GM18909 (cell line): ENCODE measurements at regions not wholly inside any gene's neighbourhood (a gene's known extent, or its start where the extent isn't known, plus 50 kb on each side); places are given as distances from the start of the nearest gene placed in this dataset.
"Not testable (repeated sequence)": the region's sequence is repeated elsewhere in the genome, so short reads cannot be mapped to it uniquely, and the experiment has no call there.

ENCODE experiments used
- ATAC-seq: cut with Tn5 transposase; IDR thresholded peaks from one replicate; pipeline ENCODE4 v1.9.1; 2021; ENCODE audit warnings: mild to moderate bottlenecking; ENCODE audit not compliant: unreplicated experiment, poor library complexity

DNA sequence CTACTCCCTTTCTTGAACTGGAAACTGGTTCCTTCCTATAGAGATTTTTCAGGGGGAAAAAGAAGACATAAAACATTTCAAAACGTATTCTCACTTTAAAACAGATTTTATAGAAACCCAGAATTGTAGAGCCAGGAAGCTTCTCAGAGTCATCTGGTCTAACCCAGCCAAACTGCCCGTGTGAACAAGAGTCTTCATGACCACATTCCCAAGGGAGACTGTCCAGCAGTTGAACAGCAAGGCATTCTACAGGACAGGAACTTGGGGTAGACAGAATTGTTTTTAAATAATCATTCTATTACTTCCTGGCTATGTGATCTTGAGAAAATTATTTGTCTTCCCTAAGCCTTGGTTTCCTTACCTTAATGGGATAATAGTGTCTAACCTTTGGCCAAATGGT, 163.5 kb upstream of the IVNS1ABP start:
- ATAC-seq = no peak

DNA sequence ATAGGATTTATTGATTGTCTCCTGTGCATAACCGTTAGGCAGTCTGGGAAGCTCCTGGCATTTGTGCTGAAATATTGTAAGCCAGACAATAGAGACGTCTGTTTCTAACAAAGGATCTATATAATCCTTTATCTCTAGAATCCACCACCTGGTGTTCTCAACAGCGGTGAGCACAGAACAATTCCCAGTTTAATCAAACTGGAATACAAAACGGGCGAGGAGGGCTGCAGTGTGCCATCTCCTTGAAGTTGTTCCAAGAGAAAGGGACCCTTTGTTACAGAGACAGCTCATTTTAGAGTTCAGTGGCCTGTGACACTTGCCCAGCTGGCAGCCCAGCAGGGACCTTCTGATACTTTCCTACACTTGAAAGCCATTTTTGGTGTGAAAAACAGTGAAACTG, 162.8 kb upstream of the IVNS1ABP start:
- ATAC-seq = no peak

DNA sequence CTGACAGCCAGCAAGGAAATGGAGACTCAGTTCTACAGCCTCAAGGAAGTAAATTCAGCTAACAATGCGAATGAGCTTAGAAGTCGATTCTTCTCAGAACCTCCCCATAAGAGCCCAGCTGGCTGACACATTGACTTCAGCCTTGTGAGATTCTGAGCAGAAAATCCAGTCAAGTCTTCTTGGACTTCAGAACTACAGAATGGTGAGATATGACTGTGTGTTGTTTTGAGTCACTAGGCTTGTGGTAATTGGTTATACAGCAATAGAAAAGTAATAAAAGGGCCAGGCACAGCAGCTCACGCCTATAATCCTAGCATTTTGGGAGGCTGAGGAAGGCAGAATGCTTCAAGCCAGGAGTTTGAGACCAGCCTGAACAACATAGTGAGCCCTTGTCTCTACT, 161.8 kb upstream of the IVNS1ABP start:
- ATAC-seq = no peak

DNA sequence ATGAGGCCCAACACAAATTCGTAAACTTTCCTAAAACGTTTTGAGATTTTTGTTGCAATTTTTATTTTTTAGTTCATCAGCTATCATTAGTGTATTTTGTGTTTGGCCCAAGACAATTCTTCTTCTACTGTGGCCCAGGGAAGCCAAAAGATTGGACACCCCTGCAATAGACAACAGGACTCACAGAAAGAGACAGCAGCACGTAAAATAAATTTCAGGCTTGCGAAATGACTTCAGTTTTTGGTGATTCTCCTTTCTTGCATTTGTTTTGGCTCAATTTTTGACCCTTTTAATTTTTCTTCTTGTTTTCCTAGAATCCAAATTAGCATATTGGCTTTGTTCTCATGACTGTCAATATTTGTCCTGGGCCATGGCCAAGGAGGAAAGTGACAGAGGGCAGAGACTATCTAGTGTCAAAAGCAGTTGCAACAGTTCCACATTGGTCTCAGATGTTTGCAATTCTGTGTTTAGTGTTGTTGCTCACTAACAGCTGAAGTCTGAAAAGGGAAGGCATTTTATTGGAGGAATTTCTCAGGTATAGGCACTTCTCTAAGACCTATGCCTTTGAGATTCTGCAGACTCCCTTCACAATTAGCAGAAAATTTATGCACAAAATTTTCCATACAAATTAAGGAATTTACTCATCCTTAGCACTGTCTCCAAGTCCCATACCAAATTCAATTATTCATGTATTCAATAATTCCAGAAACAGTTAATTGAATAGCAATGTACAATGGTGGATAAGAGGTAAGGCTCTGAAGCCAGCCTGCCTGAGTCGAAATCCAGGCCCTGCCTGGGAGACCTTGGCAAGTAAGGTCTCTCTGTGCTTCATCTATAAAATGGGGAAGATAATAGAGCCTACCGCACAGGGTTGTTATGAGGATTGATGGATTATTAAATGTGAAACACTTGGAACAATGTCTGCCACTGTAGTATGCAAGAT, 160.9 kb upstream of the IVNS1ABP start:
- no peak for ATAC-seq

DNA sequence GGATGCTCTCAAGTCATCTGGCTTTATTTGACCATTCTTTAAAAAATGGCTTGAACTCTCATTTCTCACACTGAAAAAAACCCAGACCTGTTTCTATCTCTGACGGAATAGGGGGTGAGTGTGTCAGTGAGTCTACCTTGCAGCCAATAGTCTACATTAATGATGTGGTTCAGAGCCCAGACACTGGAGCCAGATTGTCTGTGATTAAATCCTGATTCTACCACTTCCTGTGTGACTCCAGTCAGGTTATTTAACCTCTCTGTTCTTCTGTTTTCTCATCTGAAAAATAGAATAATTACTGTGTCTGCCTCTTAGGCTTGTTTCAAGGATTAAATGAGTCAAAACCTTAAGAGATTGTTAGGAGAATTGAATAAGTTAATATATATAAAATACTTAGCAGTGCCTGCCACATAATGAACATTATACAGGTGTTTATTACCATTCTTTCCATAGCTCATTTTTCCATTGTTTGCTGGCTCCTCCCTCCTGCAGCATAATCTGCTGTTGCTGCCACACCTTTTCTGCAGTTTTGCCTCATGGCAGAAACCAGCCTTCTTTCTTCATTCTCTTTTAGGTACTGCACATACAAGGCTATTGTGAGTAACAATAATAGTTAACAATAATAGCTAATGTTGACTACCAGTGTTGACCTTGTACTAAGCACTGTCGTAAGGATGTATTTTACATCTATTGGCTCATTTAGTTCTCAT, 157.6 kb upstream of the IVNS1ABP start:
- no peak for ATAC-seq

DNA sequence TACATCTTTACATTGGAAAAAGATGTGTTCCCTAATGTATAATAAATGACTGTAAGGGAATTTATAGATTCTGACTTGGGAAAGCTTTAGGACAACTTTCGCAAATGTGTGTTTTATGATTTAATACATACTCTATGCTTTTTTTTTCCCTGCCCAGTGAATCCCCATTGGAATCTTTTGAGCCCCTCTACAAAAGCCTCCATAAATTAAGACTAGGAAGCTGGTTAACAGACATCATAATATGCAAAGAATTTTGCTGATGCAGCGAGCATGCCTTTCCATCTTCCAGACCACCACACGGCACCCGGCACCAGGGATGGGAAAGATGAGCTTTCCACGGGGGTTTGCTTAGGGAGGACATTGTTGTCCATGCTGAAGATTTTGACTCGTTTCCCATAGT, 156.1 kb upstream of the IVNS1ABP start:
- no peak for ATAC-seq

DNA sequence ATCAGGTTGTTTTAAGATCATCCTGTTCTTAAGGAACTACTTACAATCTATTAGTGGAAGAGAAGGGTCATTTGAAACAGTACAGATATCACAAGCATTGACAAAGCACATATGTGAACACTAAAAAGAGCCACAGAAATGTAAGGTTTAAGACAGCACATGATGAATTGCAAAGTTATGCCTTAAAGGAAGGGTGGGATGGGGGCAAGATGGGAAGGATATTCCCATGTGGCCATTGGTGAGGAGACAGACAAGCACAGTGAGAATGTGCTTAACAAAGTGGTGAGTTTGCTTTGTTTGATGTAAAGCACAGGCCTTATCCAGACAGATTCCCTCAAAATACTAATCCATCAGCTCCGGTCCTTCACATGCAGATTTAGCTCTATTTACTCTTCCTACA, 151.6 kb upstream of the IVNS1ABP start:
- no peak for ATAC-seq

DNA sequence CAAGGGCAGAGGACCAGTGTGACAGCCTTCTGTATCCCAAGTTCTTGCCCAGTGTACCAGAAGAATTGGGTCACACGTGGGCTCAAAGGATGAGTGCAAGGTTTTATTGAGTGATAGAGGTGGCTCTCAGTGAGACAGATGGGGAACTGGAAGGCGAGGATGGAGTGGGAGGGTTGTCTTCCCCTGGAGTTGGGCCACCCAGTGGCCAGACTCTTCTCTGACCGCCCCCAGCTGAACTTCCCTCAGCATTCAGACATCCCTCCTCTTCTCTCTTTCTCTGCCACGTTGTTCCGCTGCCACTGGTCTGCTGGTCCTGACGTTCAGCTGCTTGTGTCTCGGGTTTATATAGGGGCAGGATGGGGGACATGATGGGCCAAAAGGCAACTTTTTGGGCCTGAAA, 150.1 kb upstream of the IVNS1ABP start:
- no peak for ATAC-seq

DNA sequence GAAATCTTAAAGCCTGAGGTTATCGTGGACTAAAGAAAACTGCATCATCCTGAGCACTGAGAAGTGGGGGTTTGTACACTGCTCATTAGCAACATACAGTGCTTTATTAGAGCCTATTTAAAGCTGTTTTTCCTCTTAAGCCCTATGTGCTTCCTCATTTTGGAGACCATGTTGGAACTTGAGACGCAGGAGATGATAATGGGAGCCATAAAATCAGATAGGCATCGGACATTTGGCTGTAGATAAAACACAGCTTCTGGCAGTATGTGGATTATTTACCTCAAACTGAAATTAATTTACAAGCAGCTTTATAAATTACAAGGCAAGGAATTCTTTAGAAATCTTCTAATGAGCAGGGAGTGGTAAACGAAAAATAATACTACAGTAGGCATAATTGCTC, 147.7 kb upstream of the IVNS1ABP start:
- ATAC-seq = no peak

DNA sequence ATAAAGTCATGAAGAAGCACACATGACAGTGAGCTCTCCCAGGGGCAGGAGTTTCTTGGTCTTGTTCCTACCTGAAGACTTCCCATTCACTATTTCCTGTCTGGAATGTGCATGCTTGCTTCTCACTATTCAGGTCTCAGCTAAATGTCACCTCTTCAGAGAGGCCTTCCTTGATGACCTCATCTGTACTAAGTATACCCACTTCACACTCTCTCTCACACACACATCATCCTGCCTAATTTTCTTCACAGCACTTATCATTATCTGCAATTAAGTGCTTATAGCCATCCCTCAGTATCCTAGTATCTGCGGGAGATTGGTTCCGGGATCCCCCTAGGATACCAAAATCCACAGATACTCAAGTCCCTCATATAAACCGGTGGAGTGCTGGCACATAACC, 146.4 kb upstream of the IVNS1ABP start:
- ATAC-seq = no peak

DNA sequence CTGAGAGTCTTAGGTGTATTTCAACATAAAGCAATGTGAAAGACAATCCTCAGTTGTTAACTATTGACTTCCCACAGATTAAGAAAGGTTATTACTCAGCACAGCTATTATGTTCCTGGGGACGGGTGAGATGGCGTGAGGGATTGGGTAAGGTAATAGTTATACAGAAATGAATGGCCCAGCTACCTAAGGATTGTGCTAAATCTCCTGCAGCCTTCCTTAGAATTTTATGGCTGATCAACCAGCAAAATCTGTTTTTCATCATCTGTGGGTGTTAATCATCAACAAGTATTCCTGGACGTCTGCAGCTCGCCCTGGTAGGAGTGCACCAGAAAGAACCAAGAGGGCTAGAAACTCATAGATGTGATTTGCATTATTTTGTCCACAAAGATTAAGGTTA, 146.0 kb upstream of the IVNS1ABP start:
- ATAC-seq = no peak

DNA sequence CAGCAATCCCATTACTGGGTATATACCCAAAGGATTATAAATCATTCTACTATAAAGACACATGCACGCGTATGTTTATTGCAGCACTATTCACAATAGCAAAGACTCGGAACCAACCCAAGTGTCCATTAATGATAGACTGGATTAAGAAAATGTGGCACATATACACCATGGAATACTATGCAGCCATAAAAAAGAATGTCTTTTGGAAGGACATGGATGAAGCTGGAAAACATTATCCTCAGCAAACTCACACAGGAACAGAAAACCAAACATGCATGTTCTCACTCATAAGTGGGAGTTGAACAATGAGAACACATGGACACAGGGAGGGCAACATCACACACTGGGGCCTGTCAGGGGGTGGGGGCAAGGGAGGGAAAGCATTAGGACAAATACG, 143.7 kb upstream of the IVNS1ABP start:
- not testable (repeated sequence) for ATAC-seq

DNA sequence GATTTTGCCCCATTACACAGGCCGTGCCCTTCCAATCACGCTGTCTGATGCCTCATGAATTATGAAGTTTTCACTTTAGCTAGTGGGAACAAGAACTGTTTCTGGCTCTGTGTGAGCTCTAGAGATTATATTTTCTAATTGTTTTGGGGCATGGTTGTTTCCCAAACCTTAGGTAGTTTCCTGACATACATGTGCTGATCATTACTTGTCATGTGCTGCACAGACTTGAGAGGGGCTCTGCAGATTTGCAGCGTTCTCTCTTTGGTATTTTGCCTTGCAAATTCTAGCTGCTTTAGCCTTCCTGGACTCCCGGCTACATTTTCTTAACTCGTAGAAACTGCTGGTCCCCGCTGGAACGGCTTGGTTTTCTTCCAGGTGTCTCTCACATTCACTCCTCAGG, 142.1 kb upstream of the IVNS1ABP start:
- ATAC-seq = no peak

DNA sequence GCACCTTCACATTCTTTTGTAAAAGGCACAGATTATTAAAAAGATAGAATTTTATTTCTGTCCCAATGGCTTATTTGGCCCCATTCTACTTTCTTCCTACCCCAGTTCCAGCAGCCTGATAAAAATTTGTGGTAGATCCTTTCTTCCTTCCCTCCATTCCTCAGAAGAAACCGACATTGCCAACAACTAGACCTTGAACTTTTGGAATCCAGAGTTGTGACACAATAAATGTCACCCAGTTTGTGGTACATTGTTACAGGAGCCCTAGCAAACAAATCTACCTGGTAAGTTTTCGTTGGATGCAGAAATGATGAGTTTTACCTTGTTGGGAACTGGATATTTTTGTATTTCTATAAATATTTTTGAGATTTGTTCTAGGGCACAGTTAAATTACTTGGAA, 141.6 kb upstream of the IVNS1ABP start:
- no peak for ATAC-seq

DNA sequence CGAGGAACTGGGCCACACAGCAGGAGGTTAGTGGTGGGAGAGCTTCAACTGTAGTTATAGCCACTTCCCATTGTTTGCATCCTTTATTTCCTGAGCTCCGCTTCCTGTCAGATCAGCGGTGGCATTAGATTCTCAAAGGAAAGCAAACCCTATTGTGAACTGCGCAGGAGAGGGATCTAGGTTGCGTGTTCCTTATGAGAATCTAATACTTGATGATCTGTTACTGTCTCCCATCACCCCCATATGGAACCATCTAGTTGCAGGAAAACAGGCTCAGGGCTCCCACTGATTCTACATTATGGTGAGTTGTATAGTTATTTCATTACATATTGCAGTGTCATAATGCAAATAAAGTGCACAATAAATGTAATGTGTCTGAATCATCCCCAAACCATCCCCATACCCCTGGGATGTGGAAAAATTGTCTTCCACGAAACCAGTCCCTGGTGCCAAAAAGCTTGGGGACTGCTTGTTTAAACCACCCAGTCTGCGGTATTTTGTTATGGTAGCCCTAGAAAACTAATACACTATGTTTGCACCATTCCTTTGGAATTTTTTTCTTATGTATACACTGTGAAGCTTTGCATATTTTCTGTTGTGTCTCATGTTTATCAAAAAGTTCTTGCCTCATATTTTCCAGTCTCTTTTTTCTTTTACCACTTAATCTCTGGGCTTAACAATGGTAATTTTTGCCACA, 136.6 kb upstream of the IVNS1ABP start:
- ATAC-seq = no peak

DNA sequence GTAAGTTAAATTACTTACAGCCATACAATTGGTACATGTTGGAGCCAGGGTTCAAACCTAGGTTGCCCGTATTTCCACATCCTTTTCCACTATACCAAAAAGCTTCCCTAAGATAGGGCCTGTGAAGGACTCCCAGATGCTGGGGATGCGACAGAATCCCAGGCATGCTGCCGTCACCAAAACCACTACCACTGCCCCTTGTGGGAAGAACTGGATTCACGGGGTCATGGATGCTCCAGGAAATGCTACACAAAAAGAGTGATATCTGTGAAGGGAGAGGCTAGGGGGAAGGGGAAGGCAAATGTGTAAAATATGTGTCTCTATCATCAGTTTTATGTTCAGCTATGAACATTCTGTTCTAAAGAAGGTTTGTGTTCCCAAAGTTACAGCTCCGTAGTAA, 133.9 kb upstream of the IVNS1ABP start:
- no peak for ATAC-seq

DNA sequence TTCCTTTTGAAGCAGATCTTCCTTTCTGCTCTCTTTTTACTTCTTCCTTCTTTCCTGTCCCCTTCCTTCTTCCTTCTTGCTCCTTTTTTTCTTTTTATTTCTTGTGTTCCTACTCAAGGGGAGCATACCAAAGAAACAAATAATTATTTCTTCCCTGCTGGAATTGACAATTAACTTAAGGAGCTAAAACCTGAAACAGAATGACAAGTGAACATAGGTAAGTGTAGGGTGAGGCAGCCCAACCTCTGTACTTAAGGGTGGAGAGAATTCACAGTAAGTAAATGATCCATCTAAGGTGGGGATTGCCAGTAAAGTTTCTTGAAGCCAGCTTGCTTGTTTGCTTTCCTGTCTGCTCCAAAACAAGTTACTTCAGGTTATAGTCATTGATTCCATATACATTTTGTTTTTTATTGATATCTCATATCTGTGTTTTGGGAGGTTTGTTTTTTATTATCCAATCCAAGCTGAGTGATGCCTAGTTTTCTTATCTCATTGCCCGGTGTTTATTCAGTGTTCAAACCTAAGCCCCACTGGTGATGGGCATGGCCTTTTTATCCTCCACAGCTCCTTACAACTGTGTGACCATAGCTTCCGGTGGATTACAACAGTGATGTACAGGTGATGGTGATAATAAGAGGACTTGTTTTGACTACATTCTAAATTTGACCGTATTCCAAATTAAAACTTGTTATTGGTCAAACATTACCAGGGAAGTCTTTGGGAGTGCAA, 133.2 kb upstream of the IVNS1ABP start:
- no peak for ATAC-seq

DNA sequence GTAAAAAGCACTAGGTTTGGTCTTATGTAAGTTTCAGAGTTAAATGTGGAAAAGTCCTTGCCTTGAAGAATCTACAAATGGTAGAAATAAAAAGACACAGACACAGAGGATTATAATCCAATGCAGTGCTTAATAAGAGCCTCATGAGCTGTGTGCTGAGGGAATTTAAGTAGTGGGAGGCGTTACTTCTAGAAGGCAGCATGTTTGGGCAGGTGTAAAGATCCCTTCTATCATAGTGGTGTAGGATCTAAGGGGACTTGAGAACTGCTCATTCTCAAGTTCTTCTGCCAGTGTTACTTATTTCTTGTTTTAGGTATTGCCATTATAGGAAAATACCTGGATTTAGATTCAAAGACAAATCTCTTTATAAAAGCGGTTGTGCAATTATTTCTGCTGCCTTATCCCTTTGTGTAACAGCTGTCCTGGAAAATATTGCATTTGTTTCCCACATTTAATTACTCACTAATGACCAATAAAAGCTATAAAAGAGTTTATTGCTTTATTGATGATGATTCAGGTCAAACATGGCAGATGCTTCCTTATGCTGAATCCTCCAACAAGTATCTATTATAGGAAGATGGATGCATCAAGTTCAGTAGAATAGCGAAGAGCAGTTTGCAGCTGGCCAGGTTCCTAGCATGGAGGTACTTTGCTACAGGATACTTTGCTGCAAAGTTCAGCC, 132.5 kb upstream of the IVNS1ABP start:
- ATAC-seq = no peak

DNA sequence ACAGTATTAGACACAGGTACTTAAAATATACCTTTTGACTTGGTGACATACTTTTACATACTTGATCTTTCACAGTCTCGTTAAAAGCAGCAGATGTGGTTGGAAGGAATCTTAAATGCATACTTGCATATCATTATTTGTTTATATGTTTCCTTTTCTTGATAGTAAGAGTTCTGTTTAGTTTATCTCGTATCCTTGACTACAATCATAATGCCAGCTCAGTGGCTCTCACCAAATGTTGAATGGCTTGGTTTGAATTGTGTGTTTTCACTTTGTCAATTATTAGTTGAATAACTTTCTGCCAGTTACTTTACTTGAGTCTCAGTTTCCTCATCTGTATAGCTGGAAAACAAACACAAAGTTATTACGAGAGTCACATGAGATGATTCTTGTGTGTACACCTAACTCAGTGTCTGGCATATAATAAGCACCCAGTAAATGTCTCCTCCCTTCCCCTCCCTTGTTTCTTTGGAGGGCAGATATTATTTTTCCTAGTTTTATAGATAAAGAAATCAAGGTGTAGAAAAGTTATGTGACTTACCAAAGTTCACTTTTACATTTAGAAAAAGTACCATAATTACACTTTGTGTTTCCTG, 131.6 kb upstream of the IVNS1ABP start:
- ATAC-seq = no peak

DNA sequence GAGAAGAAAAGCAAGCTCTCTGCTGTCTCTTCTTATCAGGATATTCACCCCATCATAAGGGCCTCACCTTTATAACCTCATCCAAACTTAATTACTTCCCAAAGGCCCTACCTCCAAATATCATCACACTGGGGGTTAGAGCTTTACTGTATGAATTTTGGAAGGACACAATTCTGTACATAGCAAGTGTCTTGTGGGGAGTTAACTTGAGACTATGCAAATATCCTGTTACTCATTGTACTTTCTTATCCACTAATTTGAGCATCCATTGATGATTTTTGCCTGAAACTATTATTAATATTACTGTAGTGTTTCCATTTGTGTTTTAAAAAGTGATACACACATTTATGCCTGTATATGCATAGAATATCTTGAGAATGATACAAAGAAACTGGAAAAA, 129.1 kb upstream of the IVNS1ABP start:
- ATAC-seq = no peak
